ENCODE measurements at regions not wholly inside any gene's neighbourhood (a gene's known extent, or its start where the extent isn't known, plus 50 kb on each side); places are given as distances from the start of the nearest gene placed in this dataset.

GRCh38 chr6:47114460-47114859 lies 72.3 kb upstream of the ADGRF1 start:
- Mint-ChIP-seq H3K27me3 (ENCODE audit: low read depth, poor library complexity) (peaks cover 3% of the 10 kb centered on the region), H3K9me3 (no peaks in the 10 kb centered on the region), H3K4me1 (peaks cover 12% of the 10 kb centered on the region), H3K27ac (no peak overlapping the region), H3K36me3 (ENCODE audit: low read depth) (no peaks in the 10 kb centered on the region), H3K4me3 (no peak overlapping the region)
- TF ChIP-seq CTCF (IDR thresholded peaks at IDR 0.05), result no peak
- no peak for DNase-seq

GRCh38 chr6:47112317-47112716 lies 70.2 kb upstream of the ADGRF1 start:
- TF ChIP-seq CTCF (IDR thresholded peaks at IDR 0.05), result no peak
- Mint-ChIP-seq H3K9me3 (no peaks in the 10 kb centered on the region), H3K4me1 (peaks cover 23% of the 10 kb centered on the region), H3K27ac (no peak overlapping the region), H3K36me3 (ENCODE audit: low read depth) (no peaks in the 10 kb centered on the region), H3K27me3 (ENCODE audit: low read depth, poor library complexity) (peaks cover 3% of the 10 kb centered on the region), H3K4me3 (no peak overlapping the region)
- no peak for DNase-seq

- Mint-ChIP-seq H3K9me3 (no peaks in the 10 kb centered on the region), H3K4me3 (no peak overlapping the region), H3K27me3 (ENCODE audit: low read depth, poor library complexity) (no peaks in the 10 kb centered on the region), H3K36me3 (ENCODE audit: low read depth) (no peaks in the 10 kb centered on the region), H3K4me1 (peaks cover 29% of the 10 kb centered on the region), H3K27ac (no peak overlapping the region)
- no peak for TF ChIP-seq CTCF (IDR thresholded peaks at IDR 0.05)
- peak; percentile 21 for DNase-seq
These were observed 69.6 kb upstream of the ADGRF1 start for GRCh38 chr6:47111685-47112084.

GRCh38 chr6:47109281-47109680 lies 67.1 kb upstream of the ADGRF1 start:
- Mint-ChIP-seq H3K36me3 (ENCODE audit: low read depth) (no peaks in the 10 kb centered on the region), H3K27me3 (ENCODE audit: low read depth, poor library complexity) (no peaks in the 10 kb centered on the region), H3K4me1 (peaks cover 31% of the 10 kb centered on the region), H3K27ac (no peak overlapping the region), H3K9me3 (no peaks in the 10 kb centered on the region), H3K4me3 (no peak overlapping the region)
- DNase-seq, result peak; percentile 10
- TF ChIP-seq CTCF (IDR thresholded peaks at IDR 0.05), result no peak

GRCh38 chr6:47106721-47107197 lies 64.6 kb upstream of the ADGRF1 start:
- no peak for DNase-seq
- H3K36me3 Mint-ChIP-seq (ENCODE audit: low read depth), result no peaks in the 10 kb centered on the region
- no peak for TF ChIP-seq CTCF (IDR thresholded peaks at IDR 0.05)
- no peaks in the 10 kb centered on the region for H3K27me3 Mint-ChIP-seq (ENCODE audit: low read depth, poor library complexity)
- peaks cover 25% of the 10 kb centered on the region for H3K4me1 Mint-ChIP-seq
- no peak overlapping the region for H3K27ac Mint-ChIP-seq
- no peaks in the 10 kb centered on the region for H3K9me3 Mint-ChIP-seq
- no peak overlapping the region for H3K4me3 Mint-ChIP-seq

GRCh38 chr6:47106216-47106615 lies 64.1 kb upstream of the ADGRF1 start:
- Mint-ChIP-seq H3K4me1 (peaks cover 21% of the 10 kb centered on the region), H3K27ac (no peak overlapping the region), H3K36me3 (ENCODE audit: low read depth) (no peaks in the 10 kb centered on the region), H3K4me3 (no peak overlapping the region), H3K27me3 (ENCODE audit: low read depth, poor library complexity) (no peaks in the 10 kb centered on the region), H3K9me3 (no peaks in the 10 kb centered on the region)
- no peak for TF ChIP-seq CTCF (IDR thresholded peaks at IDR 0.05)
- DNase-seq, result no peak

Measured in nephron progenitor cell (in vitro differentiated cells).